ENCODE measurements at regions not wholly inside any gene's neighbourhood (a gene's known extent, or its start where the extent isn't known, plus 50 kb on each side); places are given as distances from the start of the nearest gene placed in this dataset.
"Not testable (repeated sequence)": the region's sequence is repeated elsewhere in the genome, so short reads cannot be mapped to it uniquely, and the experiment has no call there.

DNA sequence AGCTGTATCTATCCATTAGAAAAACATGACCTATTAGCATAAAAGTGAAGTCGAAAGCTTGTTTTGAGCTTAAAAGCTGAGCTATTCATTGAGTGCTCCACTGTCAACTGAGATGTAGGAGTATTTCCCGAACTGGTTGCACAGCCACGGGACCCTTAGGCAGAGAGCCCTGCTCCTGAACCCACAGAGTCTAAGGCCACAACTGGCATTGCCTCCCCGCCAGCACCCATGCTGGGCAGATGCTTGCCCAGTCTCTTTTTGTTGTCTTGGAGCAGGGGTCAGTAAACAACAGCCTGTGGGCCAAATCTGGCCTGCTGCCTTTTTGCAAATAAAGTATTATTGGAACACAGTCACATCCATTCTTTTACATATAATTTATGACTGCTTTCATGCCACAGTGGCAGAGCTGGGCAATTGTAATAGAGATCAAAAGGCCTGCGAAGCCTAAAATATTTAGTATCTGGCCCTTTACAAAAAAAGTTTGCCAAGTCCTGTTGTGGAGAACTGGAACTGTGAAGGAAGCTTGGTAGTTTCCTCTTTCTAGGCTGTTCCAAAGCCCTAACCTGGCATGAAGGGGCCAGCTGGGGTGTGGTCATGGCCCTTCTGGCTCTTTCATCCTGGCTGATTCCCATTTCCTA lies 58.4 kb upstream of the WAPL start:
- no peak for ATAC-seq
- no peak for DNase-seq
- intact Hi-C loops (cut with DNase I, micrococcal nuclease) = loop anchor here in 1 of 2 donors (10.0 kb wide), 1 partner anchor 175 kb away; no protein-coding TSS in a partner anchor

DNA sequence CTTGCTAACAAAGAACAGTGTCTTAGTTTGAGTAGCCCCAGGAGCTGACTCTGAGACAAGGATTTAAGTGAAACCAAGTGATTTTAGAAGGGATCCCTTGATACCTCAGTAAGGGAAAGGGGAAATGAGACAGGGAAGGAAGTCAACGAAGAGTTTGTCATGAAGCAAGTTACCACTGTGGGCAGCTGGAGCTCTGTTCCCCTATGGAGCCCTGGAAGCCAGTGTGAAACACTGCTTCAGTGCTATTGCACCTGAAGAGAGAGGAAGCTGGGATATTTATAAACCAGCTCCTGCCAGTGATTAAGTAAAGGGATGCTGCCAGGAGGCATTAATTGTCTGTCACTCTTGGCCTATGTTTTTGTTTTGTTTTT lies 58.9 kb upstream of the WAPL start:
- intact Hi-C loops (cut with DNase I, micrococcal nuclease) = loop anchor here in 1 of 2 donors (10.0 kb wide), 1 partner anchor 176 kb away; no protein-coding TSS in a partner anchor
- DNase-seq (no peak), ATAC-seq (no peak)

DNA sequence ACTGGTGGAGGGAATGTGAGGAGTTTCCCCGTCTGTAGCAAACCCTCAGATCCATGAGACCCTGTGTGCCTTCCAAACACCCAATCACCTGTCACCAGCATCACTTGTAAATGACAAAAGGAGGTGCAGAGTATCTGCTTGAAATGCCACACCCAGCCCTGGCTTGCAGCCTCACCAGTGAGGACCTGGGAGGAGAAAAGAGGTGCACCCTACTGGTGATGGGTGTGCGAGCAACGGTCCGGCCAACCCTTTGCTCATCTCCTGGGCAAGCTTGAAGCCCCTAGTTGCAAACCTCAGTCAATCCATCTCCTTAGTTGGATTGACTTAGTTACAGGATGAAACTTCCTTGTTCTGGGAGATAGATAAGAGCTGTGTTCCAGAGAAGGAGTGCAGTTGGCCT lies 62.4 kb upstream of the WAPL start:
- intact Hi-C loops (cut with DNase I, micrococcal nuclease) = loop anchor here in 1 of 2 donors (10.0 kb wide), 1 partner anchor 179 kb away; no protein-coding TSS in a partner anchor
- no peak for DNase-seq
- peak; percentile 41 for ATAC-seq

DNA sequence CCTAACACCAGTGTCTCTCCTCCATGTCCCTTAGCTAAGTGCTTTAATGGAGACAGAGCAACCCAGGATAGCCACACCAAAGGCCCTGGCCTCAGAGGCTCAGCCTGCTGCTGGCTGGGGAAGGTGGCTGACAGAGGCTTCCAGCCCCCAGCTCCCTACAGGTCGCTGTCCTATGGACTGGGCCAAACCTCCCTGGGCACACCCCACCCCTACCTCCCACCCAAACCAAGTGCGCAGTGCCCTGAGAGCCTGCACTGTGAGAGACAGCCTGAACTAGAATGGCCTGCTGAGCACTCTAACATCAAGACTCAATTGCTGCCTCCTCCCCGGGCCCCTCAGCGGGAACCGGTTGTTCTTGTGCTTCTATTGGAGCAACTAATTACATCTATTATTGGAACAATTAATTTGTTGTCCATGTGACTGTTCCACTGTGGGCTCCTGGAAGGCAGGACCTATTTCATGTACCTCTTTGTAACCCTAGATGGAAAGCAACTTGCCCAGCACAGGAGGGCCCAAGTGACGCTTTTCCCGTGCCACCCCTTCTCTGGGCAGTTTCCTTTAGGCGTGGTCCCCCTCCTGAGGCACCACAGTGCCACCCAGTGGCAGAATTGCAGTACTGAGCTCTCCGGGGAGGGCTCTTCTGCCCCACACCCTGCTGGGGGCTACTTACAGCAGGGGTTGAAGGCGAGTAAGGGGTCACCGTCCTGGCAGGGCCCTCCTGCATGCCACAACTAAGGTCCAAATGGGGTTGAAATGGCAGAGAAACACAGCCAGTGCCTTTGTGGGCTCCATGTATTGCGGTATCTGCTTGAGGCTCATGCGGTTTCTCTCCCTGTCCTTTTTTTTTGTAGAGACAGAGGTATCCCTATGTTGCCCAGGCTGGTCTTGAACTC lies 63.7 kb upstream of the WAPL start:
- DNase-seq (peak; percentile 43 to 72), ATAC-seq (peak; percentile 96)
- intact Hi-C loops (cut with DNase I, micrococcal nuclease) = loop anchor here (5.0 to 10.0 kb wide), 2 partner anchors 180 to 183 kb away; no protein-coding TSS in a partner anchor

DNA sequence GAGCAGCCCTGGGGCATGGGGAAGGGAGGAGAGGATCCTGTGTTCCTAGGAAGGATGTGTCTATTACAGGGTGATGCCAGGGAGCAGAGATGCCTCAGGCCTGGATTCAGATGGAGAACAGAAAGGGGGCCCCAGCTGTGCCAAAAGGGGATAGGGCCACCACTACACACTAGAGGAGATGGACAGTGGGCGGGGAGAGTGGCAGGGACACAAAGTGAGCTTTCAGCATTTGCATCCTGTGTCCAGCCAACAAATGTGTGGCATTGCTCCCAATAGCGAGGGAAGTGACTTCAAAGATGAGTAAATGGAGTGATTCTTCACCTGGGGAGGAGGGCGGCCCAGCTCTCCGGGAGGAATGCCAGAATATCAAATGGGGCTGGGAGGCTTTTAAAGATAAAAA lies 64.9 kb upstream of the WAPL start:
- intact Hi-C loops (cut with DNase I, micrococcal nuclease) = loop anchor here (5.0 to 10.0 kb wide), 2 partner anchors 182 to 184 kb away; no protein-coding TSS in a partner anchor
- ATAC-seq = no peak
- DNase-seq = no peak

DNA sequence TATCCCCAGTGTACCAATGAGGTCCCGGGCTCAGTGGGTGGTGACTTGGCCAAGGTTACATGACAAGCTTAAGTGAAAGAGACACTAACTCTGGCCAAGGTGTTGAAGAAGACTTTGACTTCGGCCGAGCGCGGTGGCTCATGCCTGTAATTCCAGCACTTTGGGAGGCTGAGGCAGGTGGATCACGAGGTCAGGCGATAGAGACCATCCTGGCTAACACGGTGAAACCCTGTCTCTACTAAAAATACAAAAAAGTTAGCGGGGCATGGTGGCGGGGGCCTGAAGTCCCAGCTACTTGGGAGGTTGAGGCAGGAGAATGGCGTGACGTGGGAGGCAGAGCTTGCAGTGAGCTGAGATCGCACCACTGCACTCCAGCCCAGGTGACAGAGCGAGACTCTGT lies 65.6 kb upstream of the OPN4 start:
- not testable (repeated sequence) for ATAC-seq

DNA sequence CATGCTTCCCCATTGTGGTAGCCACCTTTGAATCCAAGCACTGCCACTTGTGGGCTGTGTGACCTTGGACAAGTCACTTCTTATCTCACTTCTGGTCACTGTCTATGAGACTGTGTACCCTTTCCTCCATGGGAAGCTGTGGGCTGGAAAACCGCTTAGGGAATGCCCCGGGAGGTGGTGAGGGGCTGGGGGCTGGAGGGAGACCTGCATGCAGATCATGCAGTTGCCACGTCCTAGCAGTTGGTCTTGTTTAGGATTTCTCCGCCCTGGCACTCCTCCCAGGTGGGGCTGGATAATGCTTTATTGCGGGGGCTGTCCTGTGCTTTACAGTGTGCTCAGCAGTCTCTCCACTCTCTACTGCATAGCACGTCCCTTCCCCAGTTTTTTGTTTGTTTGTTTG lies 62.9 kb upstream of the OPN4 start:
- DNase-seq = no peak
- intact Hi-C loops (cut with DNase I, micrococcal nuclease) = no loop called here
- ATAC-seq = no peak

More for the DNA sequence above, 65.6 kb upstream of the OPN4 start:
- not testable (repeated sequence) for DNase-seq
- intact Hi-C loops (cut with DNase I, micrococcal nuclease) = loop anchor here (5.0 to 10.0 kb wide), 2 partner anchors 184 to 186 kb away; no protein-coding TSS in a partner anchor

DNA sequence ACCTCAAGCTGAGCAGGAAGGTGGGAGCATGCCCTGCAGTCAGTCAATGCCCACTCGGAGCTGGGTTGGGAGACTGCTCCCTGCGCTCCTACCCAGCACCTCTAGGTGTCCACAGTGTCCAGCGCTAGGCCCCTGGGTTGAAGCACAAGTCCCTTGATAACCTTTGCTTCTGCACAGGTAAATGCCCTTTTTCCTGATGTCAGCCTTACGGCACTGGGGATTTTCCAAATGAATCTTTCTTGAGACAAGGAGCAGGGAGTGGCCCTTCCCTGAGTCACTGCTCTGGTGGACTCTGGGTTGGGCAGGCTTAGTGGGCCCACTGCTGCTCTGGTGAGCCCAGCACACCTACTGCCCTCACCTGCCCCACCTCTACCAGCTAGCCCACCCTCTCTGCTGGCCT lies 61.9 kb upstream of the OPN4 start:
- DNase-seq = no peak
- intact Hi-C loops (cut with DNase I, micrococcal nuclease) = no loop called here
- peak; percentile 85 for ATAC-seq

DNA sequence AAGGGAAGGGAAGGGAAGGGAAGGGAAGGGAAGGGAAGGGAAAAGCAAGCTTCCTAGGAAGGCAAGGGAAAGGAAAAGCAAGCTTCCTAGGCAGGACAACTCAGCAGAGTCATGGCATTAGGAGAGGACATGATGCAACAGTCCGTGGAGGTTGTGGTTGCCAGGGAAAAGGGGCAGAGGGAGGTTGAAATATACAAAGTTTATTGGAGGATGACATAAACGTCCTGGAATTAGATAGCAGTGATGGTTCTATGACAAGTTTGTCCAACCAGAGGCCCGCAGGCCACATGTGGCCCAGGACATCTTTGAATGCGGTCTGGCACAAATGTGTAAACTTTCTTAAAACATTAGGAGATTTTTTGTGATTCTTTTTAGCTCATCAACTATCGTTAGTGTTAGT lies 59.8 kb upstream of the OPN4 start:
- ATAC-seq (no peak), DNase-seq (no peak)
- intact Hi-C loops (cut with DNase I, micrococcal nuclease) = no loop called here

DNA sequence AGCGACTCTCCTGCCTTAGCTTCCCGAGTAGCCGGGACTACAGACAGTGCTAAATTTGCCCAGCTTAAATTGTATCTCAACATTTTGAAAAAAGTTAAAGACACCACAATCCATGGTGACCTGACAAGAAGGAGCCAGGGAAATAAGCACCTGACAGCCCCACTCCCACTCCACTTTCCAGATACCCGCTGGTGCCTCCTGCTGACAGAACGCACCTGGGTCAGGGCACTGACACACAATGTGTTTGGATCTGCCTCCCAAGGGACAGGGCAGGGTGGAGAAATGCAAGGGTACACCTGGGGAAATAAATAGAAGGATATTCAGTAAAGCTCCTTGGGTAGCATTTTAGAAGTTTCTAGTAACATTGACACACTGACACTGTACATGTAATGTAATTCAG lies 58.9 kb upstream of the OPN4 start:
- intact Hi-C loops (cut with DNase I, micrococcal nuclease) = no loop called here
- DNase-seq (no peak), ATAC-seq (no peak)

DNA sequence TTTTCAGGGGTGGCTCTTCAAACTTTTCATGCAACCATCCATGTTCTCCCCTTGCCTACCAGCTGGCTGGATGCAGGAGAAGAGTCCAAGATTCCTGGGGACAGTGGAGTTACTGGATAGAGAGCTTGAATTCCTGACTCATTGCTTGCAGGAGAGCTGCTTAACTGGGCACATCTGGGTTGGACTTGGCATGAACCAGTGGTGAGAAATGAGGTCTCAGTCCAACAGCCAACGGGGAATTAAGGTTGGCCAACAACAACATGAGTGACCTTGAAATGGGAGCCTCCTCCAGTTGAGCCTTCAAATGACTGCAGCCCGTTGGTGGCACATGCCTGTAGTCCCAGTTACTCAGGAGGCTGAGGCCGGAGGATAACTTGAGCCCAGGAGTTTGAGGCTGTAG lies 58.1 kb upstream of the OPN4 start:
- ATAC-seq = no peak
- no peak for DNase-seq
- intact Hi-C loops (cut with DNase I, micrococcal nuclease) = no loop called here

DNA sequence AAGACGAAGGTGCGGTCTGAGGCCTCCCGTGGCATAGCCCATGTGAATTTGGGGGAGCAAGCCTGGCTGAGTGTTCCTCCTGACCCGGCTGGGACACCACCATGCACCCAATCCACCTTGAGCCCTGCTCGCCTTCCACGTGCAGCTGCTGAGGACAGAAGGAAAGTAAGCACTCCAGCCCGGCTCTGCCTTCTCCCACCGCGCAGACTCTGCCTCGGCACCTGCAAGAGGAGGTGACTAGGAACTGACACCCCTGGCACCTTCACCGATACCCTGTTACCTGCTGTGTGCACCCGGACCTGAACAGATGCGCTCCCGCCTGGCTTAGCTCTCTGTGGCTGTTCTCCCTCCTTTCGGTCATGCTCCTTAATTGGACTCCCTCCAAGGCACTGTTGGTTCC lies 57.0 kb upstream of the OPN4 start:
- intact Hi-C loops (cut with DNase I, micrococcal nuclease) = no loop called here

DNA sequence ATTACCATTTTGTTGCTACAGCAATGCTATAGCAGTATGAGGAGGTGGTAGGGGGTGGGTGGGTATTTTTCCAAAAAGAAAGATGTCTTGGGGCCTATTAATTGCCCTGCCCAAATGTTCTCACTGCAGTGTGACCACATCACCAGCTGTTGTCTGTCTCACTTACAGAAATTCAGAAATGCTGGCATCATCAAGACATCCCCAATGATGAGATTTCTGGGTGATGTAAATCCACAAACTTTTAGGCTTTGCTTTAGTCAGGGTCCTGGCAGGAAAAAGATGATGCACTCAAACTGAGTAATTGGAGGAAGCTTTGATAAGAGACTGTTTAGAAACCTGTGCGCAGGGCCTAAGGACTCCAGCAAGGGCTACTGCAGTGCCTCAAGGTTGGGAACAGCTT lies 56.2 kb upstream of the OPN4 start:
- intact Hi-C loops (cut with DNase I, micrococcal nuclease) = no loop called here
- ATAC-seq (no peak), DNase-seq (no peak)

More for the DNA sequence above, 57.0 kb upstream of the OPN4 start:
- no peak for ATAC-seq
- DNase-seq = no peak

DNA sequence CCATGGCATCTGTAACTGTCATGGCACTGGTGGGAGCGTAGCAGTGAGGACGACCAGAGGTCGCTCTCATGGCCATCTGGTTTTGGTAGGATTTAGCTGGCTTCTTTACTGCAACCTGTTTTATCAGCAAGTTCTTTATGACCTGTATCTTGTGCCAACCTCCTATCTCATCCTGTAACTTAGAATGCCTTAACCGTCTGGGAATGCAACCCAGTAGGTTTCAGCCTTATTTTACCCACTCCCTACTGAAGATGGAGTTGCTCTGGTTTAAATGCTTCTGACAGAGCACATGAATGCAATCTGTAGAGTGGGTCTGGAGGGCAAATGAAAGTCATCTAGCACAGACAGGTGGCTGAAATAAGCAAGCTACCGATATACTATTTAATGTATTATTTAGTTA lies 55.3 kb upstream of the OPN4 start:
- DNase-seq (no peak), ATAC-seq (peak; percentile 19)
- intact Hi-C loops (cut with DNase I, micrococcal nuclease) = no loop called here

DNA sequence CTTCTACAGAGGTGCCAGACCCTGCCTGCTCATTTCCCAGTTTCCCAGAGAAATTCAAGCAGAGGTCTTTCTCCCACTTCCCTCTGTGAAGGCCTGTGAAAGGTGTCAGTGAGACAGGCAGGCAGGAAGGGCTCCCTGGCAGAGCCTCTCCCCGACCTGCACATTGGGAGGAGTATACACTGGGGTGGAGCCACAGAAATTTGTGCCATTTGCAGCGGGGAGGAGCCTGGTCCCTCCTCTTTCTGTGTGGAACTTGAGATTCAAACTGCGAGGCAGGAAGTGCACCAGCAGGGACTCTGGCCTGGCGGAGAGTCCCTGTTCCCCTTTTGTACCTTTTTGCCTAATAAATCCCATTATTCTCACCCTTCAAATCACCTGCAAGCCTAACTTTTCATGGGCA lies 54.6 kb upstream of the OPN4 start:
- intact Hi-C loops (cut with DNase I, micrococcal nuclease) = no loop called here
- ATAC-seq (peak; percentile 95), DNase-seq (peak; percentile 62 to 81)

DNA sequence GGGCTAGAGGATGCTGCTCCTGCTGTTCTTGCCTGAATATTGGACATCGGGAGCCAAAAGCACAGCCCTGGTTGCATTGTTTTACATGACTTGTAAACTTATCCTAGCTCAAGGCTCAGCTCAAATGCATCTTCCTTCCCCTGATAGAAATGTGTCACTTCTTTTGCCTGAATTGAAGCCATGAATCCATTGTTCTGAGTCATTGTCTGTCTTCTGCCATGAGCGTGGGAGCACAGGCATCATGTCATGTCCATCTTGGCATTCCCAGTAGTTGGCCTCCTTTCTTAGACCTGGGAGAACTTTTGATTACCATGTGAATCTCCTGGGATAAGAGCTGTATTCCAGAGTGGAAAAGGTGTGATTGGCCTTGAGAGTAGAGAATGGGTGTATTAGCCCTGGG lies 54.1 kb upstream of the OPN4 start:
- DNase-seq (no peak), ATAC-seq (no peak)
- intact Hi-C loops (cut with DNase I, micrococcal nuclease) = no loop called here

DNA sequence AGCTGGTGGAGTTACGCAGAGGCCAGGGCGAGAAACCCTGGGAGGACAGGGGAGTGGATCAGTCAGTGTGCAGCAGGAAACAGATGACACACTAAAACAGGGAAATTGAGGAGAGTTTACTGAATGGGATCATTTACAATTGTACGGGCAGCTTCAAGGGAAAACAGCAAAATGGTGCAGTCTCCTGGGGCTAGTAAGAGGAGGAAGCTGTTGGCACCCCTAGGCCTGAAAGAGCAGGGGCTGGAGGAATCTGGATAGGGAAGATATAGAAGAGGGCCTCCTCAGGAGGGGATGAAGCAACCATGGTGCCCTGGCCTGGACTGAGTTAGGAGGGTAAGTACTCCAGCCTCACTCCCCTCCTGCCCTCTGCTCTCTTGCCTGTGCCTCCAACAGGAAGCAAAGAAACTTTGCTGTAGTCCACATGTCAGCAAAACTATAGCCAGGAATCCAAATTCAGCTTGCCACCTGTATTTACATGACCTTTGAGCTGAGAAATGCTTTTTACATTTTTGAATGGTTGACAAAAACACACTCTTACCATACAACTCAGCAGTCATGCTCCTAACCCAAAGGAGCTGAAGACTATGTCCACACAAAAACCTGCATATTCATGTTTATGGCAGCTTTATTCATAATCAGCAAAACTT lies 52.3 kb upstream of the OPN4 start:
- intact Hi-C loops (cut with DNase I, micrococcal nuclease) = no loop called here
- DNase-seq (no peak), ATAC-seq (peak; percentile 31)

DNA sequence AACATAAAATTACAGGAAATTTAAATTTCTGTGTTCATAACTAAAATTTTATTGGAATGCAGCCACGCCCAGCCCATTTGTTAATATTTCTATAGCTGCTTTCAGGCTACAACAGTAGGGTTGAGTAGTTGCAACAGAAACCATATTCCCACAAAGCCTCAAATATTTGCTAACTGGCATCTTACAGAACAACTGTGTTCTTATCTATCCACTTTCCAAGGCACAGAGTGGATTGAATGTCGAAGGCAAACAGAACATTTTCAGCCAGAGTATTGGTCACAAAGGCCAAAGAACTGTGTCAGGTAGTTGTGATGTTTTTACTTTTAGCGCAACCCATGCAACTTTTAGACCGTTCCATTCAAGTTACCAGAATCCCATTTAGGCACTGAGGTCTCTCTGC lies 51.1 kb upstream of the OPN4 start:
- intact Hi-C loops (cut with DNase I, micrococcal nuclease) = no loop called here
- no peak for ATAC-seq
- DNase-seq = no peak

Measured in left colon (tissue), 2 donors.